SK-N-SH (cell line): ENCODE measurements at regions not wholly inside any gene's neighbourhood (a gene's known extent, or its start where the extent isn't known, plus 50 kb on each side); places are given as distances from the start of the nearest gene placed in this dataset.

Experiments used
- EP300 ChIP-seq, 2 experiments: IDR thresholded peaks; 2 replicates each; pipeline versions ENCODE4 v1.4.0 to v1.6.1; 2012; ENCODE audit warnings: borderline replicate concordance in 1 of 2, low read depth in 1 of 2, low read length in 1 of 2
- MXI1 ChIP-seq: IDR thresholded peaks from 2 replicates; pipeline ENCODE4 v1.6.1; 2012; ENCODE audit warnings: mild to moderate bottlenecking, low read depth, low read length, improper control_type of control experiment
- POLR2AphosphoS5 ChIP-seq: IDR thresholded peaks from 2 replicates; pipeline ENCODE4 v1.6.1; 2012; ENCODE audit warnings: low read depth, low read length
- RXRA ChIP-seq: IDR thresholded peaks from 2 replicates; pipeline ENCODE4 v1.4.0; 2012; ENCODE audit warnings: low read depth, mild to moderate bottlenecking, borderline replicate concordance
- YY1 ChIP-seq: IDR thresholded peaks from 2 replicates; pipeline ENCODE4 v1.4.0; 2012; ENCODE audit warnings: low read depth, mild to moderate bottlenecking
- TF ChIP-seq, protein P1 (sequence below): fragments of 150-350 bp; IDR thresholded peaks from 2 replicates; pipeline ENCODE4 v1.6.1; 2017; ENCODE audit warnings: antibody characterized with exemption, low read length, low read depth, borderline replicate concordance
- TF ChIP-seq, protein P2 (sequence below): fragments of 200-600 bp; sonication (generic); IDR thresholded peaks from 2 replicates; pipeline ENCODE4 v1.6.1; 2017; ENCODE audit warnings: antibody characterized with exemption, mild to moderate bottlenecking, moderate library complexity

DNA sequence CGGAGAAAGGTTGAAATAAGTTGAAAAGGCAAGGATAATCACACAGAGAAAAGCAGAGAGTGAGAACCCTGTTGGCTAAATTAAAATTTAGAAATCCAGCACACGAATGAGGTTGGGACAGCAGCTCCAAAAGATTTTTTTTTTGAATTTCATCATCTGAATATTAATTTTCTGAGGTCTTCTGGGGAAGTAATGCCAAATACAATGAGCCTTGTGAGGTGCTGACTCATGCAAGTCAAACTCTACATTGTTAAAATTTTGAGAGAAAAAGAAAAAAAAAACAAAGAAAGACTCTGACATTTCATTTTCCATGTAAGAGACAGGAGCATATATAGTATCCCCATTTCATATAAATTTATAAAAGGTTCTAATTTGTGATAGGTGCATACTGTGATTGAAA, 614.2 kb upstream of the CDH2 start:
- no peak for TF ChIP-seq EP300 (IDR thresholded peaks at IDR 0.05; ENCODE audit: borderline replicate concordance in 1 of 2, low read depth in 1 of 2, low read length in 1 of 2)
- TF ChIP-seq, protein P1, sequence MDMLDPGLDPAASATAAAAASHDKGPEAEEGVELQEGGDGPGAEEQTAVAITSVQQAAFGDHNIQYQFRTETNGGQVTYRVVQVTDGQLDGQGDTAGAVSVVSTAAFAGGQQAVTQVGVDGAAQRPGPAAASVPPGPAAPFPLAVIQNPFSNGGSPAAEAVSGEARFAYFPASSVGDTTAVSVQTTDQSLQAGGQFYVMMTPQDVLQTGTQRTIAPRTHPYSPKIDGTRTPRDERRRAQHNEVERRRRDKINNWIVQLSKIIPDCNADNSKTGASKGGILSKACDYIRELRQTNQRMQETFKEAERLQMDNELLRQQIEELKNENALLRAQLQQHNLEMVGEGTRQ = no peak
- no peak for TF ChIP-seq RXRA
- TF ChIP-seq, protein P2, sequence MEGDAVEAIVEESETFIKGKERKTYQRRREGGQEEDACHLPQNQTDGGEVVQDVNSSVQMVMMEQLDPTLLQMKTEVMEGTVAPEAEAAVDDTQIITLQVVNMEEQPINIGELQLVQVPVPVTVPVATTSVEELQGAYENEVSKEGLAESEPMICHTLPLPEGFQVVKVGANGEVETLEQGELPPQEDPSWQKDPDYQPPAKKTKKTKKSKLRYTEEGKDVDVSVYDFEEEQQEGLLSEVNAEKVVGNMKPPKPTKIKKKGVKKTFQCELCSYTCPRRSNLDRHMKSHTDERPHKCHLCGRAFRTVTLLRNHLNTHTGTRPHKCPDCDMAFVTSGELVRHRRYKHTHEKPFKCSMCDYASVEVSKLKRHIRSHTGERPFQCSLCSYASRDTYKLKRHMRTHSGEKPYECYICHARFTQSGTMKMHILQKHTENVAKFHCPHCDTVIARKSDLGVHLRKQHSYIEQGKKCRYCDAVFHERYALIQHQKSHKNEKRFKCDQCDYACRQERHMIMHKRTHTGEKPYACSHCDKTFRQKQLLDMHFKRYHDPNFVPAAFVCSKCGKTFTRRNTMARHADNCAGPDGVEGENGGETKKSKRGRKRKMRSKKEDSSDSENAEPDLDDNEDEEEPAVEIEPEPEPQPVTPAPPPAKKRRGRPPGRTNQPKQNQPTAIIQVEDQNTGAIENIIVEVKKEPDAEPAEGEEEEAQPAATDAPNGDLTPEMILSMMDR = no peak
- TF ChIP-seq POLR2AphosphoS5 = no peak
- TF ChIP-seq YY1 = no peak
- TF ChIP-seq MXI1 = no peak
